Esophagus muscularis mucosa (tissue), 3 donors: ENCODE measurements at regions not wholly inside any gene's neighbourhood (a gene's known extent, or its start where the extent isn't known, plus 50 kb on each side); places are given as distances from the start of the nearest gene placed in this dataset.

Experiments used
- POLR2A ChIP-seq: fragments of 450-650 bp; IDR thresholded peaks from one replicate; pipeline ENCODE4 v1.6.1; 2017; ENCODE audit warnings: antibody characterized with exemption, moderate library complexity, mild to moderate bottlenecking, low read depth
- TF ChIP-seq, protein P1 (sequence below), 3 experiments: fragments of 200-600 bp in 2 of 3; fragments of 450-650 bp in 1 of 3; sonication (generic) in 2 of 3; IDR thresholded peaks; one replicate each; pipeline ENCODE4 v1.5.1; 2017 to 2019; ENCODE audit warnings: antibody characterized with exemption in 3 of 3, mild to moderate bottlenecking in 2 of 3, moderate library complexity in 1 of 3

DNA sequence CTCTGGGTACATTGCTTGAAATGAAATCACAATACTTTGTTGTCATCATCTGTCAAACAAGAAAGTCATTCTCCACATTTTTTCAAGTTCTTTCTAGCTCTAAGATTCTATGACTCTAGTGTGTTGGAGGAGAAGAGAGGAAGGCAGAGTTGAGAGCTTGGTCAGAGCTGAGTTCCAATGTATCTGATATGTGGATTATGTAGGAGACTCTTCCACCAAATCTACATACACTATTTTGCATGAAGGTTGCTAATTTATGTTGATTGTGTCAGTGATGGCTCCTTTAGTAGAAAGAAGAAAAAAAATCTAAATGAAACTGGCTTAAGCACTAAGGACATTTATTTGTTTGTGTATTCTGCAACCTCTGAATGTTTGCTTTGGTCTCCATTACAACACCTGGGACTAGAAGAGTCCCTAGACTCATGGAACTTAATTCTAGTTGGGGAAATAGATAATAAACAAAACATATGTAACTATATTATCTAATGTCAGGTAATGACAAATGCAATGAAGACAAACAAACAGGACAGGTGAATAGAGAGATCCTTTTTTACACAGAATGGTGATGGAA, 691.9 kb downstream of the UQCRFS1 start:
- TF ChIP-seq, protein P1, sequence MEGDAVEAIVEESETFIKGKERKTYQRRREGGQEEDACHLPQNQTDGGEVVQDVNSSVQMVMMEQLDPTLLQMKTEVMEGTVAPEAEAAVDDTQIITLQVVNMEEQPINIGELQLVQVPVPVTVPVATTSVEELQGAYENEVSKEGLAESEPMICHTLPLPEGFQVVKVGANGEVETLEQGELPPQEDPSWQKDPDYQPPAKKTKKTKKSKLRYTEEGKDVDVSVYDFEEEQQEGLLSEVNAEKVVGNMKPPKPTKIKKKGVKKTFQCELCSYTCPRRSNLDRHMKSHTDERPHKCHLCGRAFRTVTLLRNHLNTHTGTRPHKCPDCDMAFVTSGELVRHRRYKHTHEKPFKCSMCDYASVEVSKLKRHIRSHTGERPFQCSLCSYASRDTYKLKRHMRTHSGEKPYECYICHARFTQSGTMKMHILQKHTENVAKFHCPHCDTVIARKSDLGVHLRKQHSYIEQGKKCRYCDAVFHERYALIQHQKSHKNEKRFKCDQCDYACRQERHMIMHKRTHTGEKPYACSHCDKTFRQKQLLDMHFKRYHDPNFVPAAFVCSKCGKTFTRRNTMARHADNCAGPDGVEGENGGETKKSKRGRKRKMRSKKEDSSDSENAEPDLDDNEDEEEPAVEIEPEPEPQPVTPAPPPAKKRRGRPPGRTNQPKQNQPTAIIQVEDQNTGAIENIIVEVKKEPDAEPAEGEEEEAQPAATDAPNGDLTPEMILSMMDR (IDR thresholded peaks at IDR 0.05): no peak
- TF ChIP-seq POLR2A: no peak
